ENCODE measurements at regions not wholly inside any gene's neighbourhood (a gene's known extent, or its start where the extent isn't known, plus 50 kb on each side); places are given as distances from the start of the nearest gene placed in this dataset.

GRCh38 chr12:67910360-67911274 lies 78.6 kb upstream of the IFNG-AS1 start:
- DNase-seq (ENCODE audit: low spot score): no peak

GRCh38 chr12:67911275-67911600 lies 78.0 kb upstream of the IFNG-AS1 start:
- no peak for DNase-seq (ENCODE audit: low spot score)

GRCh38 chr12:67911789-67912188 lies 77.5 kb upstream of the IFNG-AS1 start:
- DNase-seq (ENCODE audit: low spot score): no peak

- DNase-seq (ENCODE audit: low spot score): no peak
Measured at GRCh38 chr12:67915335-67915851, 73.9 kb upstream of the IFNG-AS1 start.

- no peak for DNase-seq (ENCODE audit: low spot score)
Measured at GRCh38 chr12:67916266-67916970, 72.8 kb upstream of the IFNG-AS1 start.

- DNase-seq (ENCODE audit: low spot score): no peak
Measured at GRCh38 chr12:67917811-67918210, 71.4 kb upstream of the IFNG-AS1 start.

GRCh38 chr12:67918441-67918840 lies 70.8 kb upstream of the IFNG-AS1 start:
- no peak for DNase-seq (ENCODE audit: low spot score)

GRCh38 chr12:67919406-67919805 lies 69.8 kb upstream of the IFNG-AS1 start:
- no peak for DNase-seq (ENCODE audit: low spot score)

- DNase-seq (ENCODE audit: low spot score): no peak
Measured at GRCh38 chr12:67920413-67920812, 68.8 kb upstream of the IFNG-AS1 start.

GRCh38 chr12:67921286-67921685 lies 68.0 kb upstream of the IFNG-AS1 start:
- no peak for DNase-seq (ENCODE audit: low spot score)

GRCh38 chr12:67922245-67922644 lies 67.0 kb upstream of the IFNG-AS1 start:
- DNase-seq (ENCODE audit: low spot score): no peak

GRCh38 chr12:67925077-67925476 lies 64.2 kb upstream of the IFNG-AS1 start:
- DNase-seq (ENCODE audit: low spot score): no peak

GRCh38 chr12:67925552-67925951 lies 63.7 kb upstream of the IFNG-AS1 start:
- no peak for DNase-seq (ENCODE audit: low spot score)

GRCh38 chr12:67926063-67926462 lies 63.2 kb upstream of the IFNG-AS1 start:
- no peak for DNase-seq (ENCODE audit: low spot score)

GRCh38 chr12:67927324-67927723 lies 61.9 kb upstream of the IFNG-AS1 start:
- DNase-seq (ENCODE audit: low spot score): no peak

- DNase-seq (ENCODE audit: low spot score): no peak
Measured at GRCh38 chr12:67927815-67928214, 61.4 kb upstream of the IFNG-AS1 start.

GRCh38 chr12:67928621-67929383 lies 60.4 kb upstream of the IFNG-AS1 start:
- DNase-seq (ENCODE audit: low spot score): no peak

GRCh38 chr12:67929384-67929772 lies 59.9 kb upstream of the IFNG-AS1 start:
- no peak for DNase-seq (ENCODE audit: low spot score)

- no peak for DNase-seq (ENCODE audit: low spot score)
Measured at GRCh38 chr12:67937822-67938221, 51.4 kb upstream of the IFNG-AS1 start.

All from globus pallidus (tissue), 1 donor.